CD4-positive, alpha-beta T cell treated with Interleukin-15 for 4 hours (primary cell): ENCODE measurements at regions not wholly inside any gene's neighbourhood (a gene's known extent, or its start where the extent isn't known, plus 50 kb on each side); places are given as distances from the start of the nearest gene placed in this dataset.
A peak's percentile ranks its signal among the peaks of the same experiment; 100 is the strongest.
"Not testable (repeated sequence)": the region's sequence is repeated elsewhere in the genome, so short reads cannot be mapped to it uniquely, and the experiment has no call there.

Experiments used
- DNase-seq: peaks from one replicate; pipeline ENCODE4 v3.0.0-alpha.2; 2020; ENCODE audit warnings: low spot score

GRCh38 chr12:85425349-85425612 is 145.3 kb downstream of the ALX1 start:
- no peak for DNase-seq

GRCh38 chr12:85425926-85426325 is 145.9 kb downstream of the ALX1 start:
- no peak for DNase-seq

- DNase-seq, result not testable (repeated sequence)
Observed at GRCh38 chr12:85433148-85433547, 153.1 kb downstream of the ALX1 start.

- DNase-seq, result no peak
Observed at GRCh38 chr12:85440271-85440670, 160.3 kb downstream of the ALX1 start.

GRCh38 chr12:85441025-85441424 is 161.0 kb downstream of the ALX1 start:
- DNase-seq, result no peak

- DNase-seq, result no peak
Observed at GRCh38 chr12:85441741-85442140, 161.7 kb downstream of the ALX1 start.

- DNase-seq, result no peak
Observed at GRCh38 chr12:85445060-85445938, 165.3 kb downstream of the ALX1 start.

- no peak for DNase-seq
Observed at GRCh38 chr12:85448031-85448430, 168.0 kb downstream of the ALX1 start.

GRCh38 chr12:85448548-85449139 is 168.6 kb downstream of the ALX1 start:
- no peak for DNase-seq

- DNase-seq, result no peak
Observed at GRCh38 chr12:85457016-85457415, 177.0 kb downstream of the ALX1 start.

- no peak for DNase-seq
Observed at GRCh38 chr12:85461127-85461526, 181.1 kb downstream of the ALX1 start.

GRCh38 chr12:85462888-85463287 is 182.9 kb downstream of the ALX1 start:
- DNase-seq, result no peak

GRCh38 chr12:85466890-85467289 is 186.9 kb downstream of the ALX1 start:
- no peak for DNase-seq

- DNase-seq, result peak; percentile 1
Observed at GRCh38 chr12:85468356-85469157, 188.5 kb downstream of the ALX1 start.

- DNase-seq, result not testable (repeated sequence)
Observed at GRCh38 chr12:85469158-85470086, 189.4 kb downstream of the ALX1 start.

GRCh38 chr12:85475277-85475676 is 195.3 kb downstream of the ALX1 start:
- not testable (repeated sequence) for DNase-seq

- no peak for DNase-seq
Observed at GRCh38 chr12:85476756-85477155, 196.7 kb downstream of the ALX1 start.

GRCh38 chr12:85484387-85484786 is 204.4 kb downstream of the ALX1 start:
- no peak for DNase-seq

GRCh38 chr12:85489194-85489593 is 209.2 kb downstream of the ALX1 start:
- DNase-seq, result no peak

GRCh38 chr12:85504164-85504563 is 224.1 kb downstream of the ALX1 start:
- DNase-seq, result no peak

- DNase-seq, result no peak
Observed at GRCh38 chr12:85504624-85505023, 224.6 kb downstream of the ALX1 start.

GRCh38 chr12:85507456-85507855 is 227.4 kb downstream of the ALX1 start:
- DNase-seq, result no peak
